NAMALWA (cell line): ENCODE measurements at regions not wholly inside any gene's neighbourhood (a gene's known extent, or its start where the extent isn't known, plus 50 kb on each side); places are given as distances from the start of the nearest gene placed in this dataset.
"Not testable (repeated sequence)": the region's sequence is repeated elsewhere in the genome, so short reads cannot be mapped to it uniquely, and the experiment has no call there.

Experiments
- DNase-seq: peaks from one replicate; pipeline ENCODE4 v3.0.0-alpha.2; 2015; ENCODE audit warnings: low spot score

- DNase-seq: no peak
These were observed 138.0 kb upstream of the EGLN3 start for GRCh38 chr14:34088914-34089313.

DNA sequence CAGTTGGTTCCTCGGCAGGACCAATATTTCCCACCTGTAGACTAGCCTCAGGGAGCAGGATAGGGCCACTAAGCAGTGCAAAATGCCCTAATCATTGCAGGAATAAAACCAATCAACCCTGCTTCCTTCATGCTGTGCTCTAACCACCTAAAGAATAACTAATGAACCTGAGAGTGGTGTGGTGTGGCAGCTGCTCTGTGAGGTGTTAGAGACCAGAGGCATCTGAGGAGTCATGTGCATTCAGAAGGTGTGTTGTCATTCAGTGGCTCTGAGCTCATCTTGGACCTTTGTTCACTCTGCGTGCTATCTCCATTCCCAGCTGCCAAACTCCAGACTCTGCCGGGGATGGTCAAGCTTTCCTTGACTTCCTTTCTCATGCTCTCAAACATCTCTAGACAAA is 136.7 kb upstream of the EGLN3 start:
- DNase-seq: no peak

DNA sequence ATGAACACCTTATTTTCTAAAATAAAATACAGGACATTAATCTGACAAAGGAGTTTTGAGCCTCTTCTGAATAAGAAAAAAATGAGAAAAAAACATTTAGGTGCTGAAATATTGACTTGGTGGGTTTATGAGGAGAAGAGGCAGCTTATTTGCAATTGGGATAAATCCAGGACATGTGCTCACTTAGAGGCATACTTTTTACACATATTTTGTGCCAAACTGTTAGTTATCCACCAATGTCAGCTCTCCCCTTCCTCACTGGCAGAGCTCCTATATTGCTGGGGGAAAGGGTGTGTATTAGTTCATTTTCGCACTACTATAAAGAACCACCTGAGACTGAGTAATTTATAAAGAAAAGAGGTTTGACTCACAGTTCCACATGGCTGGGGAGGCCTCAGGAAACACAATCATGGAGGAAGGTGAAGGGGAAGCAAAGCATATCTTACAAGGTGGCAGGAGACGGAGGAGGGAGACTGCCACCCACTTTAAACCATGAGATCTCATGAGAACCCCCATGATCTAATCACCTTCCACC is 135.4 kb upstream of the EGLN3 start:
- DNase-seq: no peak

- DNase-seq: no peak
These were observed 134.8 kb upstream of the EGLN3 start for GRCh38 chr14:34085695-34086094.

- DNase-seq: no peak
These were observed 130.8 kb upstream of the EGLN3 start for GRCh38 chr14:34081576-34082136.

DNA sequence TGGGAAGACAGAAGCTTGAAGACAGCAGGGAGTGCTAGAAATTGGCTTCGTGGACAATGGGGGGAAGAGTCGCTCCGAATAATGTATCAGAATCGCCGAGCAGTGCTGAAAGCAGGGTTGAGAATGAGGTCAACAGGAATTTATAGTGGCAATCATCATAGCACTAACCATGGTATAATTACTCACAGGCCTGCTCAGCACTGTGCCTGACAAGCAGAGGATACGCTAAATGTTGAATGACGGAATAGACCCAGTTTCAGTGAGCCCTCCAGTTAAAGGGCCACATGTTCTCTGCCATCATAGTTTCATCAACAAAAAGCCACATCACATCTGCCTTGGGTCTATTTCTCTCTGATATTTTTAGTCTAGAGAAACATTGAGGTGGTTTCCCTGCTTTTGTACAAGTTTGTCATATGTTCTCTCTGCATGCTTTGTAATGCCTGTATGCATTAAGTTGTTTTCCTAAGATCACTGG is 130.3 kb upstream of the EGLN3 start:
- DNase-seq: no peak

GRCh38 chr14:34079643-34080042 is 128.8 kb upstream of the EGLN3 start:
- not testable (repeated sequence) for DNase-seq

DNA sequence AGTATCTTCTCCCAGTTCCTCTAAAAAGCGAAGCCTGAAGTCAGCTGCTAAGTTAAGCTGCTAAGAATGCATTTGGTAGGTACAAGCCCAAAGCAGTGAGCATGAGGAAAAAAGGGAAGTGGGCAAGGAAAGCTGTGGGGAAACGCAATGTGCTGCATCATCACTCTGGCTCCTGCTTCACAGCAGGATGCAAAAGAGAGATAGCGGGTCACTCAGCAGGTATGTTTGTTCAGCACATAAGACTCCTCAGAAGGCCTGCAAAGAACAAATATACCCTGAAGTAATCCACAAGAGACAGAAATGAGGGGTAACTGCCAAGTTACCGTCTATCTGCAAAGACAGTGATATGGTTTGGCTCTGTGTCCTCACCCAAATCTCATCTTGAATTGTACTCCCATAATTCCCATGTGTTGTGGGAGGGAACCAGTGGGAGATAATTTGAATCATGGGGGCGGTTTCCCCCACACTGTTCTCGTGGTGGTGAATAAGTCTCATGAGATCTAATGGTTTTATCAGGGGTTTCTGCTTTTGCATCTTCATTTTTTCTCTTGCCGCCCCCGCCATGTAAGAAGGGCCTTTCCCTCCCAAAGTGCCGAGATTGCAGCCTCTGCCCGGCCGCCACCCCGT is 127.4 kb upstream of the EGLN3 start:
- no peak for DNase-seq

GRCh38 chr14:34075826-34076225 is 125.0 kb upstream of the EGLN3 start:
- DNase-seq: no peak

GRCh38 chr14:34075042-34075744 is 124.3 kb upstream of the EGLN3 start:
- no peak for DNase-seq

GRCh38 chr14:34072921-34073320 is 122.0 kb upstream of the EGLN3 start:
- no peak for DNase-seq

GRCh38 chr14:34072401-34072800 is 121.5 kb upstream of the EGLN3 start:
- DNase-seq: no peak

GRCh38 chr14:34070917-34071407 is 120.1 kb upstream of the EGLN3 start:
- no peak for DNase-seq

GRCh38 chr14:34069854-34070582 is 119.1 kb upstream of the EGLN3 start:
- DNase-seq: no peak

DNA sequence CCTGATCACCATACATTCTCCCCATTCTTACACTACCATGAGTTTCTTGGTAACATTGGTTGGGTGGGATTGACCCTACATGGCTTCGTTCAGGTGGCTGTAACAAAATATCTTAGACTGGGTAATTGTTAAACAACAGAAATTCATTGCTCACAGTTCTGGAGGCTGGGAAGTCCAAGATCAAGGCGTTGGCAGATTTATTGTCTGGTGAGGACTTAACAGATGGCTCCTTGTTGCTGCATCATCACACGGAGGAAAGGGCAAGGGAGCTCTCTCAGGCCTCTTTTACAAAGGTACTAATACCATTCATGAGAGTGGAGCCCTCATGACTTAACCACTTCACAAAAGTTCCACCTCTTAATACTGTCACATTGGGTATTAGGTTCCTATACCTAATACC is 116.7 kb upstream of the EGLN3 start:
- DNase-seq: no peak

DNA sequence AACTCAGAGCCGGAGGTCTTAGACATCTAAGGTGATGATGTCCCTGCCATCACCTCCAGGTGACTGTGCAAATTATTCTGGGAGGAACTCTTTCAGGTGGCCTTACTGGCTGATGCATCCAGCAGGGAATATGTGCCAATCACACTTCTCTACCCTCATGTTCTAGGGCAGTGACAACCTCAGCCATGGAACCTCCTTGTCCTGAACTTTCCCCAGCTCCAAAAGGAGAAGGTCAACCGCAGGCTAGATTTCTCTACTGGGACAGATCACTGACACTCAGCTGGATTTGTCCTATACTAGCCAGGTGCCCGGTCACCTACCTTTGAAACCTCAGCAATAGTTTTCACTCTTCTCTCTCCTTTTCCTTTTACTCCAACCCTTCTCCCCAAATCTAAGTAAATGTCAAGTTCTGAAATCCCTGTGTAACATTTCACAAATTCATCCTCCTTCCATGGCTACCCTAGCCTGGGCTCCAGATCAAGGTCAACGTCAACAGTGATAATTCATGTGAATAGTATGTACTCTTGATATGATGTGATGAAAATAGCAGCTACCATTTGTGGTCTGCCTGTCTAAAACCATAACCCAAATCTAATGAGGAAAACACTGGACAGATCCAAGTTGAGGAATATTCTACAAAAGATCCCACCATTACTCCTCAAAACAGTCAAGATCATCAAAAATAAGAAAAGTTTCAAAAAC is 115.0 kb upstream of the EGLN3 start:
- DNase-seq: no peak

GRCh38 chr14:34065236-34065635 is 114.4 kb upstream of the EGLN3 start:
- no peak for DNase-seq

DNA sequence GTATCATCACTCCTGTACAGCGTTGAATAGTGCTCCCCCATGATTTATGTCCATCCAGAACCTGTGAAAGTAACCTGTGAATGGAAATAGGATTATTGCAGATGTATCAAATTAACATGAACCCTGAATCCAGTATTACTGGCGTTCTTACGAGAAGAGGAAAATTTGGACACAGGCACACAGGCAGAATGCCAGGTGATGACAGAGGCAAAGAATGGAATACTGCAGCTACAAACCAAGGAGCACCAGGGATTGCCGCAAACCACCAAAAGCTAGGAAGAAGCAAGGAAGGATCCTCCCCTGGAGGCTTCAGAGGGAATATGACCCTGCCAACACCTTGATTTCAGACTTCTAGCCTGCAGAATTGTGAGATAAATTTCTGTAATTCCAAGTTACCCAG is 113.5 kb upstream of the EGLN3 start:
- DNase-seq: no peak

GRCh38 chr14:34063470-34064164 is 112.7 kb upstream of the EGLN3 start:
- DNase-seq: no peak

GRCh38 chr14:34063042-34063441 is 112.2 kb upstream of the EGLN3 start:
- no peak for DNase-seq

DNA sequence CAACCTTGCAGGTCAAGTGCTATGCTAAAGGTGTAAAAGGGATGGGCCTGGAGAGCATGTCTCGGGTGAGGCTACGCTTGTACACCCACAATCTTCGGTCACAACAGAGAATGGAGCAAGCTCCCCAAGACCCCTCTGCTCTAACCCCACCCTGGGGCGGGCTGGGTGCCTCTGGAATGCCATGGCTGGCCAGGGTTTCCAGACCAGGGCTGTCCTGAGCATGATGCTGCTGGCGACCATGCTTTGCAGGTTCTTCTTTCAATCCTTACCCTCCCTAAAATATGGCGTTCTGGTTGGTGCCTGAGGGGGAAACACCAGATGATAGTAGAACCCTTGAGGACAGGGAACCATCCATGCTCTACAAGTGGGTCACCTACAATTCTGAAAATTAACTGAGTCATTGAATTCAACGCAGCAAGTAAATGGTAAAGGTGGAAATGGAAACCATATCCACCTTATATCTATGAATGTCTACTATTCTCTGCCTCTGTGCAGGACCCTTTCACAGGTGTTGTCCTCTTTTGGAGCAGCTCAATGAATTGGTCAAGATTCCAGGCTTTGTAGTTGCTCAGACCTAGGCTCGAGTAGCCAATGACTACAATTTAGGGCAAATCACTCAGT is 111.6 kb upstream of the EGLN3 start:
- DNase-seq: no peak
